ENCODE measurements at regions not wholly inside any gene's neighbourhood (a gene's known extent, or its start where the extent isn't known, plus 50 kb on each side); places are given as distances from the start of the nearest gene placed in this dataset.

GRCh38 chr4:33696041-33696440, 2548.3 kb downstream of the ARAP2 start:
- no peak for DNase-seq (ENCODE audit: low spot score)
- TF ChIP-seq CTCF (IDR thresholded peaks at IDR 0.05; ENCODE audit: unreplicated experiment): no peak
- H3K4me1 Mint-ChIP-seq (ENCODE audit: unreplicated experiment): no peaks in the 10 kb centered on the region
- no peaks in the 10 kb centered on the region for H3K9me3 Mint-ChIP-seq (ENCODE audit: unreplicated experiment)
- no peak overlapping the region for H3K4me3 Mint-ChIP-seq (ENCODE audit: unreplicated experiment)
- H3K27me3 Mint-ChIP-seq (ENCODE audit: unreplicated experiment): no peaks in the 10 kb centered on the region
- H3K36me3 Mint-ChIP-seq (ENCODE audit: low read depth, unreplicated experiment): no peaks in the 10 kb centered on the region
- no peak overlapping the region for H3K27ac Mint-ChIP-seq (ENCODE audit: unreplicated experiment)

GRCh38 chr4:33696586-33696985, 2547.7 kb downstream of the ARAP2 start:
- no peak for DNase-seq (ENCODE audit: low spot score)
- H3K36me3 Mint-ChIP-seq (ENCODE audit: low read depth, unreplicated experiment): no peaks in the 10 kb centered on the region
- no peaks in the 10 kb centered on the region for H3K4me1 Mint-ChIP-seq (ENCODE audit: unreplicated experiment)
- no peak overlapping the region for H3K4me3 Mint-ChIP-seq (ENCODE audit: unreplicated experiment)
- no peaks in the 10 kb centered on the region for H3K27me3 Mint-ChIP-seq (ENCODE audit: unreplicated experiment)
- H3K9me3 Mint-ChIP-seq (ENCODE audit: unreplicated experiment): no peaks in the 10 kb centered on the region
- TF ChIP-seq CTCF (IDR thresholded peaks at IDR 0.05; ENCODE audit: unreplicated experiment): no peak
- no peak overlapping the region for H3K27ac Mint-ChIP-seq (ENCODE audit: unreplicated experiment)

- H3K27me3 Mint-ChIP-seq (ENCODE audit: unreplicated experiment): no peaks in the 10 kb centered on the region
- H3K4me3 Mint-ChIP-seq (ENCODE audit: unreplicated experiment): no peak overlapping the region
- no peaks in the 10 kb centered on the region for H3K4me1 Mint-ChIP-seq (ENCODE audit: unreplicated experiment)
- no peaks in the 10 kb centered on the region for H3K36me3 Mint-ChIP-seq (ENCODE audit: low read depth, unreplicated experiment)
- peaks cover 4% of the 10 kb centered on the region for H3K9me3 Mint-ChIP-seq (ENCODE audit: unreplicated experiment)
- no peak for TF ChIP-seq CTCF (IDR thresholded peaks at IDR 0.05; ENCODE audit: unreplicated experiment)
- no peak overlapping the region for H3K27ac Mint-ChIP-seq (ENCODE audit: unreplicated experiment)
- no peak for DNase-seq (ENCODE audit: low spot score)
These were observed 2535.1 kb downstream of the ARAP2 start for GRCh38 chr4:33709247-33709646.

- Mint-ChIP-seq H3K27ac (ENCODE audit: unreplicated experiment) (no peak overlapping the region), H3K4me3 (ENCODE audit: unreplicated experiment) (no peak overlapping the region), H3K9me3 (ENCODE audit: unreplicated experiment) (peaks cover 4% of the 10 kb centered on the region), H3K4me1 (ENCODE audit: unreplicated experiment) (no peaks in the 10 kb centered on the region), H3K27me3 (ENCODE audit: unreplicated experiment) (no peaks in the 10 kb centered on the region), H3K36me3 (ENCODE audit: low read depth, unreplicated experiment) (no peaks in the 10 kb centered on the region)
- TF ChIP-seq CTCF (IDR thresholded peaks at IDR 0.05; ENCODE audit: unreplicated experiment): no peak
- DNase-seq (ENCODE audit: low spot score): no peak
These were observed 2532.5 kb downstream of the ARAP2 start for GRCh38 chr4:33711826-33712225.

- Mint-ChIP-seq H3K4me1 (ENCODE audit: unreplicated experiment) (no peaks in the 10 kb centered on the region), H3K36me3 (ENCODE audit: low read depth, unreplicated experiment) (no peaks in the 10 kb centered on the region), H3K4me3 (ENCODE audit: unreplicated experiment) (no peak overlapping the region), H3K27ac (ENCODE audit: unreplicated experiment) (no peak overlapping the region), H3K27me3 (ENCODE audit: unreplicated experiment) (peaks cover 1% of the 10 kb centered on the region), H3K9me3 (ENCODE audit: unreplicated experiment) (peaks cover 4% of the 10 kb centered on the region)
- TF ChIP-seq CTCF (IDR thresholded peaks at IDR 0.05; ENCODE audit: unreplicated experiment): no peak
- DNase-seq (ENCODE audit: low spot score): no peak
These were observed 2529.3 kb downstream of the ARAP2 start for GRCh38 chr4:33714971-33715370.

Measured in endothelial cell (in vitro differentiated cells).